ENCODE measurements at regions not wholly inside any gene's neighbourhood (a gene's known extent, or its start where the extent isn't known, plus 50 kb on each side); places are given as distances from the start of the nearest gene placed in this dataset.
"Not testable (repeated sequence)": the region's sequence is repeated elsewhere in the genome, so short reads cannot be mapped to it uniquely, and the experiment has no call there.

- DNase-seq = no peak
These were observed 245.1 kb upstream of the ELAVL2 start for GRCh38 chr9:24071091-24071490.

- not testable (repeated sequence) for DNase-seq
These were observed 241.1 kb upstream of the ELAVL2 start for GRCh38 chr9:24067107-24067506.

- DNase-seq = no peak
These were observed 233.6 kb upstream of the ELAVL2 start for GRCh38 chr9:24059651-24060050.

- DNase-seq = no peak
These were observed 225.5 kb upstream of the ELAVL2 start for GRCh38 chr9:24051587-24051986.

GRCh38 chr9:24050239-24050638, 224.2 kb upstream of the ELAVL2 start:
- not testable (repeated sequence) for DNase-seq

GRCh38 chr9:24045150-24045549, 219.1 kb upstream of the ELAVL2 start:
- DNase-seq = no peak

- no peak for DNase-seq
These were observed 218.5 kb upstream of the ELAVL2 start for GRCh38 chr9:24044576-24044975.

- no peak for DNase-seq
These were observed 215.2 kb upstream of the ELAVL2 start for GRCh38 chr9:24041160-24041690.

GRCh38 chr9:24036459-24036858, 210.4 kb upstream of the ELAVL2 start:
- no peak for DNase-seq

GRCh38 chr9:24035816-24036215, 209.8 kb upstream of the ELAVL2 start:
- DNase-seq = no peak

- no peak for DNase-seq
These were observed 185.8 kb upstream of the ELAVL2 start for GRCh38 chr9:24011881-24012280.

- no peak for DNase-seq
These were observed 185.1 kb upstream of the ELAVL2 start for GRCh38 chr9:24011009-24011717.

- no peak for DNase-seq
These were observed 183.3 kb upstream of the ELAVL2 start for GRCh38 chr9:24009322-24009721.

GRCh38 chr9:24007185-24007584, 181.1 kb upstream of the ELAVL2 start:
- DNase-seq = no peak

GRCh38 chr9:23991874-23992273, 165.8 kb upstream of the ELAVL2 start:
- not testable (repeated sequence) for DNase-seq

- DNase-seq = no peak
These were observed 153.5 kb upstream of the ELAVL2 start for GRCh38 chr9:23979491-23979890.

GRCh38 chr9:23962101-23962500, 136.1 kb upstream of the ELAVL2 start:
- no peak for DNase-seq

GRCh38 chr9:23945897-23946296, 119.9 kb upstream of the ELAVL2 start:
- DNase-seq = no peak

- DNase-seq = no peak
These were observed 115.0 kb upstream of the ELAVL2 start for GRCh38 chr9:23941051-23941450.

GRCh38 chr9:23938908-23939307, 112.9 kb upstream of the ELAVL2 start:
- DNase-seq = no peak

- no peak for DNase-seq
These were observed 108.4 kb upstream of the ELAVL2 start for GRCh38 chr9:23934291-23934906.

GRCh38 chr9:23933348-23933747, 107.3 kb upstream of the ELAVL2 start:
- no peak for DNase-seq

- DNase-seq = no peak
These were observed 100.3 kb upstream of the ELAVL2 start for GRCh38 chr9:23926368-23926767.

GRCh38 chr9:23914431-23915003, 88.5 kb upstream of the ELAVL2 start:
- no peak for DNase-seq
